GM23338 (cell line): ENCODE measurements at regions not wholly inside any gene's neighbourhood (a gene's known extent, or its start where the extent isn't known, plus 50 kb on each side); places are given as distances from the start of the nearest gene placed in this dataset.

Experiments used
- EZH2 ChIP-seq: fragments of 200-600 bp; sonication (generic); IDR thresholded peaks from one replicate; pipeline ENCODE4 v1.8.0; 2017; ENCODE audit warnings: antibody characterized with exemption, mild to moderate bottlenecking, low read depth; ENCODE audit not compliant: unreplicated experiment
- EZH2phosphoT487 ChIP-seq: fragments of 200-600 bp; sonication (generic); IDR thresholded peaks from one replicate; pipeline ENCODE4 v1.8.1; 2018; ENCODE audit warnings: antibody characterized with exemption; ENCODE audit not compliant: unreplicated experiment
- POLR2AphosphoS5 ChIP-seq: IDR thresholded peaks from 2 replicates; pipeline ENCODE4 v1.6.1; 2016; ENCODE audit warnings: antibody characterized with exemption, low read depth
- TF ChIP-seq, protein P1 (sequence below), 2 experiments: fragments of 200-600 bp in 1 of 2; sonication (generic) in 1 of 2; conservative IDR thresholded peaks; 2 replicates each; pipeline versions ENCODE4 v1.5.1 to v1.6.1; 2016 to 2017; ENCODE audit warnings: antibody characterized with exemption in 2 of 2, low read depth in 2 of 2, mild to moderate bottlenecking in 2 of 2, moderate library complexity in 1 of 2
- TF ChIP-seq, protein P2 (sequence below): IDR thresholded peaks from one replicate; pipeline ENCODE4 v1.6.1; 2018; ENCODE audit warnings: antibody characterized with exemption; ENCODE audit not compliant: unreplicated experiment

DNA sequence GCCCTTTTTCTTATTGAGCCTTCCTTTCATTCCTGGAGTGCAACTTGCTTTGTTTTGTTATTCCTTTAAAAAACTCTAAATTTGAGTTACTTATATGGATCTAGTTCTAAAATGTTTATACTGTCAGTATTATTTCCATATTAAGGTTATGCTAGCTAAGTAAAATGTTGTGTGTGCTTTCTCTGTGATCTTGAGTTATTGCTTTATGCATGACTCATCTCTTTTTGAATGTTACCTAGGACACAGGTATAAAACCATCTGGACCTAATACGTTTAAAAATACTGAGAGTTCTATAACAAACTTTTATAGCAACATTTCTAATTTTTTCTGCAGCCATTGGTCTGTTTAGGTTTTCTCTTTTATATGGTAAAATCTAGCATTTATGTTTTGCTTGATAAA is 132.8 kb upstream of the LGR5 start:
- TF ChIP-seq EZH2 (no peak), EZH2phosphoT487 (no peak), POLR2AphosphoS5 (no peak)
- TF ChIP-seq, protein P1, sequence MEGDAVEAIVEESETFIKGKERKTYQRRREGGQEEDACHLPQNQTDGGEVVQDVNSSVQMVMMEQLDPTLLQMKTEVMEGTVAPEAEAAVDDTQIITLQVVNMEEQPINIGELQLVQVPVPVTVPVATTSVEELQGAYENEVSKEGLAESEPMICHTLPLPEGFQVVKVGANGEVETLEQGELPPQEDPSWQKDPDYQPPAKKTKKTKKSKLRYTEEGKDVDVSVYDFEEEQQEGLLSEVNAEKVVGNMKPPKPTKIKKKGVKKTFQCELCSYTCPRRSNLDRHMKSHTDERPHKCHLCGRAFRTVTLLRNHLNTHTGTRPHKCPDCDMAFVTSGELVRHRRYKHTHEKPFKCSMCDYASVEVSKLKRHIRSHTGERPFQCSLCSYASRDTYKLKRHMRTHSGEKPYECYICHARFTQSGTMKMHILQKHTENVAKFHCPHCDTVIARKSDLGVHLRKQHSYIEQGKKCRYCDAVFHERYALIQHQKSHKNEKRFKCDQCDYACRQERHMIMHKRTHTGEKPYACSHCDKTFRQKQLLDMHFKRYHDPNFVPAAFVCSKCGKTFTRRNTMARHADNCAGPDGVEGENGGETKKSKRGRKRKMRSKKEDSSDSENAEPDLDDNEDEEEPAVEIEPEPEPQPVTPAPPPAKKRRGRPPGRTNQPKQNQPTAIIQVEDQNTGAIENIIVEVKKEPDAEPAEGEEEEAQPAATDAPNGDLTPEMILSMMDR (conservative IDR thresholded peaks at IDR 0.05; ENCODE audit: low read depth in 2 of 2): no peak
- TF ChIP-seq, protein P2, sequence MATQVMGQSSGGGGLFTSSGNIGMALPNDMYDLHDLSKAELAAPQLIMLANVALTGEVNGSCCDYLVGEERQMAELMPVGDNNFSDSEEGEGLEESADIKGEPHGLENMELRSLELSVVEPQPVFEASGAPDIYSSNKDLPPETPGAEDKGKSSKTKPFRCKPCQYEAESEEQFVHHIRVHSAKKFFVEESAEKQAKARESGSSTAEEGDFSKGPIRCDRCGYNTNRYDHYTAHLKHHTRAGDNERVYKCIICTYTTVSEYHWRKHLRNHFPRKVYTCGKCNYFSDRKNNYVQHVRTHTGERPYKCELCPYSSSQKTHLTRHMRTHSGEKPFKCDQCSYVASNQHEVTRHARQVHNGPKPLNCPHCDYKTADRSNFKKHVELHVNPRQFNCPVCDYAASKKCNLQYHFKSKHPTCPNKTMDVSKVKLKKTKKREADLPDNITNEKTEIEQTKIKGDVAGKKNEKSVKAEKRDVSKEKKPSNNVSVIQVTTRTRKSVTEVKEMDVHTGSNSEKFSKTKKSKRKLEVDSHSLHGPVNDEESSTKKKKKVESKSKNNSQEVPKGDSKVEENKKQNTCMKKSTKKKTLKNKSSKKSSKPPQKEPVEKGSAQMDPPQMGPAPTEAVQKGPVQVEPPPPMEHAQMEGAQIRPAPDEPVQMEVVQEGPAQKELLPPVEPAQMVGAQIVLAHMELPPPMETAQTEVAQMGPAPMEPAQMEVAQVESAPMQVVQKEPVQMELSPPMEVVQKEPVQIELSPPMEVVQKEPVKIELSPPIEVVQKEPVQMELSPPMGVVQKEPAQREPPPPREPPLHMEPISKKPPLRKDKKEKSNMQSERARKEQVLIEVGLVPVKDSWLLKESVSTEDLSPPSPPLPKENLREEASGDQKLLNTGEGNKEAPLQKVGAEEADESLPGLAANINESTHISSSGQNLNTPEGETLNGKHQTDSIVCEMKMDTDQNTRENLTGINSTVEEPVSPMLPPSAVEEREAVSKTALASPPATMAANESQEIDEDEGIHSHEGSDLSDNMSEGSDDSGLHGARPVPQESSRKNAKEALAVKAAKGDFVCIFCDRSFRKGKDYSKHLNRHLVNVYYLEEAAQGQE: no peak
